GM21717 (cell line): ENCODE measurements at regions not wholly inside any gene's neighbourhood (a gene's known extent, or its start where the extent isn't known, plus 50 kb on each side); places are given as distances from the start of the nearest gene placed in this dataset.

Experiments
- ATAC-seq: cut with Tn5 transposase; IDR thresholded peaks from one replicate; pipeline ENCODE4 v1.9.1; 2021; ENCODE audit warnings: mild to moderate bottlenecking, moderate library complexity; ENCODE audit not compliant: unreplicated experiment

DNA sequence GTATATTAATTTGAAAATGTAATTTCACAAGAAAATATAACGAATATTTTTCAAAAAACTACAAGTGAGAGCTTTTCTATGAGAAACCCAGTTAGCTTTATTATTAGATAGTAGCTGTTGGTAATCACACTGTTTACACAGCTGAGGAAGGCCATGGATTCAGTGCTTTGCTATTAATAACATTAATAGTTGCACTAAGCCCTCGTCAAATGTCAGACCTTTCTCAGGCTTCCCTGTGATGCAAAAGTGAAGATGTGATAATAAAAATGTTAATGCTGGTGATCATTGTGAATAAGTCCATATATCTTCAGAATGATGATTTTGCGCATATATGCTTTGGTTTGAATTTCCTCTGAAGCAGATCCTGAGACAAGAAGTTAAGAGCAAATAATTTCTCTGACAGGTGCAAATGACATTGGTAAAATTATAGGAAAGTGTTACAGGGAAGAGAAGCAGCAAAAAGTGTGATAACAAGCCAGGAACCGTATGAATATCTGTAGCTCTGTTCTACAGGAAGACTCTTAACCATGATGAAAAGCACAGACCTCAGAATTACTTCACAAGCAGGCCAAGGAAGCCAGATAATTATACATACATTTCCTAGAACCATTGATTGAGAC, 56.5 kb upstream of the CNTN6 start:
- no peak for ATAC-seq

DNA sequence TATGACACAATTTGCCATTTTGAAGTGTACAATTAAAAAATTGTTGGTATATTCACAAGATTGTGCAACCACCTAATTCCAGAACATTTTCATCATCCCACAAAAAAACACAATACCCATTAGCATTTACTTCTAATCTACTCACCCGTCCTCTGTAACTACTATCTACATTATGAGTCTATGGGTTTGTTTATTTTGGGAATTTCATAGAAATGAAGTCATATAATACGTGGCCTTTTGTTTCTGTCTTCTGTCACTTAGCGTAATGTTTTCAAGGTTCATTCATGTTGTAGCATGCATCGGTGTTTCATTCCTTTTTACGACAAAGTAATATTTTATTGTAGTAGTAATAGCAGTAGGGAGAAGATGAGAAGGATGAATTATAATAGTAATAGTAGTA, 55.2 kb upstream of the CNTN6 start:
- ATAC-seq: no peak
